T47D (cell line): ENCODE measurements at regions not wholly inside any gene's neighbourhood (a gene's known extent, or its start where the extent isn't known, plus 50 kb on each side); places are given as distances from the start of the nearest gene placed in this dataset.

Experiments
- DNase-seq, 2 experiments: peaks; one replicate each; pipeline versions ENCODE4 v3.0.0 to v3.0.0-alpha.2; 2011 to 2012; ENCODE audit warnings: low read depth in 1 of 2, low spot score in 1 of 2
- JUND ChIP-seq: IDR thresholded peaks from 2 replicates; pipeline ENCODE4 v1.6.1; 2012; ENCODE audit warnings: low read depth
- in situ Hi-C: cut with HindIII; loops from 2 replicates; pipeline ENCODE4 v1.10.0; 2016; ENCODE audit warnings: low sequenced_read_pairs, low pct_unique_long_range_greater_than_20kb

- in situ Hi-C loops: no loop called here
- peak in 1 of 2 experiments; percentile 2 for DNase-seq
- TF ChIP-seq JUND: no peak
These were observed 1090.9 kb downstream of the PCDH9 start for GRCh38 chr13:66139250-66139649.

- no peak for DNase-seq
- TF ChIP-seq JUND: no peak
- in situ Hi-C loops: no loop called here
These were observed 1091.8 kb downstream of the PCDH9 start for GRCh38 chr13:66138172-66138811.

- no peak for TF ChIP-seq JUND
- DNase-seq: no peak
- in situ Hi-C loops: no loop called here
These were observed 1092.8 kb downstream of the PCDH9 start for GRCh38 chr13:66137384-66137783.

DNA sequence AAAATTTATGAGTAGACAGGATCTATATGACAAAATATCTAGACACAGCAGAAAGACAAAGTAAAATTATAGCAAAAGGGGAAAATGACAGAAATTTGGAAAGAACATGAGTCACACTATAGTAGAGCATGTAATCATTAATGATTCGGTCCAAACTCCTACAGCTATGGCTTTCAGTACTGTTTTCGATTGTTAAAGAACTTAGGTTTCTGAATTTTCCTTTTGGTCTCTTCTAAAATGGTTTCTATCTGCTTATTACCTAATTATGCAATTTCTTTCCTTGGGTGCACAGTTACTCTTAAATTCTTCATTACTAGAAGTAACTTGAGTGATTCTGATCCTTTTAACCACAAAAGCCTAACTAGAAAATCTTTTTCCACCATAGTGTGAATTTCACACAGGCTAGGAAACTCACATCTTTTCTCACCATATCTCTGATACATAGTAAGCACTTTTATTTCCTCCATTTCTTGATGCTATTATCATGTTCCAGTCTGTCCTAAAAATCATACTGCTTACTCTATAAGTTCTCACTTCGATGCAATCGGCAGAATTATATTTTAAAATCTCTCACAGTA lies 1101.4 kb downstream of the PCDH9 start:
- no peak for DNase-seq
- TF ChIP-seq JUND: no peak
- in situ Hi-C loops: no loop called here

GRCh38 chr13:66128201-66128600 lies 1101.9 kb downstream of the PCDH9 start:
- in situ Hi-C loops: no loop called here
- no peak for TF ChIP-seq JUND
- no peak for DNase-seq

DNA sequence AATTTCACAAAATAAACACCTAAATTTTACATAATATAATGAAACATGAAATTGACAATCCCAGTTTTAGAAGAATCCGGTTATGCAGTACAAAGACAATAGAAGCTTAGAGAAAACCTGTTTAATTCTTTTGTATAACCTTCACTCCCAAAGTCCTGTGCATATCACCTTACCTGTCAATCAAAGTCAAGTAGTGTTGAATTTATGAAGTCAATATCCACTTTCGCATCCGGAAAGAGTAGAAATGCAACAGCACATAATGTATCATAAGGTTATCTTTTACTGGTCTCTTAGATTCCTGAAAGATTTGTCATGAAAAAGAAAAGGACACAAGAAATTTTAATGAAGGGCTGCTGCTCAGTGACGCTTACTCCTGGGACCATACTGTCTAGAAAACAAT lies 1112.6 kb downstream of the PCDH9 start:
- in situ Hi-C loops: no loop called here
- DNase-seq: no peak
- no peak for TF ChIP-seq JUND

DNA sequence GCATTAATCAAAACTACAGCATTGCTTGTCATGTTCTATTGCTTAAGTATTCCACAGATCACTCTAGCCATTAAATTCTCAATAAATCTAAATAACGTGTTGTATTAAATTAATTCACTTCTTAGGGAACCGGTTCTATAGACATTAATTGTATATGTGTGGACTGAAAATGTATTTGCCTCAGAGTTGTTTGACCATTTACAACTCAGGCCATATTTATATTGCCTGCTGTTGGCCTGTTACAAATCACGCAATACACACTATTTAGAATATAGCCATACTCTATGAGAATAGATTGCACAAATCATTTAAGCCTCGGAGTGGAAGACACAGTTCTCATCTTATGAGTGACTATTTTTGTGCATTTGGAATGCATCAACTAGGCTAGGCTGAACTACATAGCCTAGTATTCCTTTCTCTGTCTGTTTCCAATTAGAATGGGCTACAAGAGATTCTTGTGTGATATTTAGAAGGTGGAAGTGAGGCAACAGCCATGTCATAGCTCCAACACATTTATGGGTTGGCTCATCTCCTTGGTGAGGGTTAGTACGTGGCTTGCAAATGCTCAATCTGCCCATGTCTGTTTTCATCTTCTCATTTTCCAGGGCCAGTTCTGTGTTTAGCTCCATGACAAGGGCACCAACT lies 1116.1 kb downstream of the PCDH9 start:
- no peak for DNase-seq
- no peak for TF ChIP-seq JUND
- in situ Hi-C loops: no loop called here

DNA sequence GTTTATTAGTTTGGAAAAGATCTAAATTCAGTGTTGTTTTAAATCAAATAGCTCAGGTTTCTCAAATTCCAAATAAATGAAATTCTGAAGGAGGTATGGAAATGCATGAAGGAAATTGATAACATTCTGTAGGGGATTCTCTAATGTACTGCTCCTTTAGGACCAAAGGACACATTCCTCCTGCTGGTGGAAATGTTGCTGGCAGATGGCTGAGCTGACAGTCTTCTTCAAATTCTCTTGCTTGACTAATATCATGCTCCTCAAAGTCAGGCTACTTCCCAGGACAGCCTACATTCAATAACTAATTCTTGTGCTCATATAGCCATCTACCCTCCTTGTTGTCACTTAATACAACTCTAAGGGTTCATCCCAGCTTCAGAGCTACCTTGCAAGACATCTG lies 1118.5 kb downstream of the PCDH9 start:
- no peak for TF ChIP-seq JUND
- in situ Hi-C loops: no loop called here
- no peak for DNase-seq

- TF ChIP-seq JUND: no peak
- no peak for DNase-seq
- in situ Hi-C loops: no loop called here
These were observed 1123.9 kb downstream of the PCDH9 start for GRCh38 chr13:66106246-66106645.

DNA sequence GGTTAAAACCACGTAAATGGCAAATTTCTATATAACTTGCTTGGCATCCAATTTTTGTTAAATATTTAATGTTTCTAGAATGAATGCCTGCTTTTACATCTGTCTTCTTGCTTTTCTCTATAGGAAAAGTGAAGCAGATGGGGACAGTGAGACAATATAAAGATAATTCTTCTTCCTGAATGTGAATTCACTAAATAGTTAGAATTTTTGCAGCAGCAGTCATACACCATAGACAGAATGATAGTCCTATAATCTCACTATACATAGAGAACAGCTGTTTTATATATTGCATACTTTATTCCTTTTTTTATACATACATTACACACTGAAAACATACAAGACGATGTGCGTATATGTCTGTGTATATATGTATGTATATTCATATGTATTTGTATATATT lies 1127.3 kb downstream of the PCDH9 start:
- in situ Hi-C loops: no loop called here
- TF ChIP-seq JUND: no peak
- DNase-seq: no peak

DNA sequence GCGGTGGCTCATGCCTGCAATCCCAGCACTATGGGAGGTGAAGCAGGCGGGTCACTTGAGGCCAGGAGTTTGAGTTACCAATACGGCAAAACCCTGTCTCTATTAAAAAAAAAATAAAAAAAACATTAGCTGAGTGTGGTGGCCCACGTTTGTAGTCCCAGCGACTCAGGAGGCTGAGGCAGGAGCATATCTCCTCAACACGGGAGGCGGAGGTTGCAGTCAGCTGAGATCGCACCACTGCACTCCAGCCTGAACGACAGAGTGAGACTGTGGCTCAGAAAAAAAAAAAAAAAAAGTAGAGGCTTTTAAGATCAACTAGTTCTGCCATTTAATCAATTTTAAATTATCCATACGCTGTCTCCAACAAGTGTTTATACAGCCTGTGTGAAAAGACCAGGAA lies 1130.3 kb downstream of the PCDH9 start:
- DNase-seq: no peak
- no peak for TF ChIP-seq JUND
- in situ Hi-C loops: no loop called here

GRCh38 chr13:66098931-66099628 lies 1131.1 kb downstream of the PCDH9 start:
- no peak for DNase-seq
- TF ChIP-seq JUND: no peak
- in situ Hi-C loops: no loop called here

GRCh38 chr13:66089711-66090110 lies 1140.4 kb downstream of the PCDH9 start:
- no peak for TF ChIP-seq JUND
- in situ Hi-C loops: no loop called here
- no peak for DNase-seq
